ENCODE measurements at regions not wholly inside any gene's neighbourhood (a gene's known extent, or its start where the extent isn't known, plus 50 kb on each side); places are given as distances from the start of the nearest gene placed in this dataset.

- DNase-seq (ENCODE audit: low read depth), result no peak
These were observed 455.4 kb downstream of the EBF1 start for GRCh38 chr5:158644301-158644700.

- no peak for DNase-seq (ENCODE audit: low read depth)
These were observed 455.9 kb downstream of the EBF1 start for GRCh38 chr5:158643840-158644239.

GRCh38 chr5:158642879-158643278 lies 456.8 kb downstream of the EBF1 start:
- no peak for DNase-seq (ENCODE audit: low read depth)

GRCh38 chr5:158641016-158641415 lies 458.7 kb downstream of the EBF1 start:
- DNase-seq (ENCODE audit: low read depth), result no peak

- DNase-seq (ENCODE audit: low read depth), result peak; percentile 38
These were observed 459.1 kb downstream of the EBF1 start for GRCh38 chr5:158640593-158640980.

- no peak for DNase-seq (ENCODE audit: low read depth)
These were observed 459.7 kb downstream of the EBF1 start for GRCh38 chr5:158639881-158640592.

- DNase-seq (ENCODE audit: low read depth), result no peak
These were observed 461.3 kb downstream of the EBF1 start for GRCh38 chr5:158638396-158638795.

- no peak for DNase-seq (ENCODE audit: low read depth)
These were observed 462.7 kb downstream of the EBF1 start for GRCh38 chr5:158637039-158637438.

- DNase-seq (ENCODE audit: low read depth), result no peak
These were observed 464.2 kb downstream of the EBF1 start for GRCh38 chr5:158635565-158635964.

- DNase-seq (ENCODE audit: low read depth), result no peak
These were observed 465.0 kb downstream of the EBF1 start for GRCh38 chr5:158634714-158635113.

GRCh38 chr5:158629591-158630312 lies 470.0 kb downstream of the EBF1 start:
- no peak for DNase-seq (ENCODE audit: low read depth)

- DNase-seq (ENCODE audit: low read depth), result no peak
These were observed 473.0 kb downstream of the EBF1 start for GRCh38 chr5:158626718-158627117.

- no peak for DNase-seq (ENCODE audit: low read depth)
These were observed 475.7 kb downstream of the EBF1 start for GRCh38 chr5:158623971-158624370.

GRCh38 chr5:158621391-158621790 lies 478.3 kb downstream of the EBF1 start:
- no peak for DNase-seq (ENCODE audit: low read depth)

- no peak for DNase-seq (ENCODE audit: low read depth)
These were observed 480.5 kb downstream of the EBF1 start for GRCh38 chr5:158619083-158619788.

- no peak for DNase-seq (ENCODE audit: low read depth)
These were observed 481.5 kb downstream of the EBF1 start for GRCh38 chr5:158618256-158618655.

GRCh38 chr5:158616707-158617106 lies 483.0 kb downstream of the EBF1 start:
- no peak for DNase-seq (ENCODE audit: low read depth)

GRCh38 chr5:158614951-158615350 lies 484.8 kb downstream of the EBF1 start:
- DNase-seq (ENCODE audit: low read depth), result no peak

- DNase-seq (ENCODE audit: low read depth), result no peak
These were observed 488.1 kb downstream of the EBF1 start for GRCh38 chr5:158611581-158611980.

- DNase-seq (ENCODE audit: low read depth), result peak; percentile 1
These were observed 489.7 kb downstream of the EBF1 start for GRCh38 chr5:158610051-158610415.

GRCh38 chr5:158609333-158610050 lies 490.2 kb downstream of the EBF1 start:
- DNase-seq (ENCODE audit: low read depth), result no peak

- no peak for DNase-seq (ENCODE audit: low read depth)
These were observed 492.6 kb downstream of the EBF1 start for GRCh38 chr5:158607088-158607487.
